ENCODE measurements at regions not wholly inside any gene's neighbourhood (a gene's known extent, or its start where the extent isn't known, plus 50 kb on each side); places are given as distances from the start of the nearest gene placed in this dataset.

DNA sequence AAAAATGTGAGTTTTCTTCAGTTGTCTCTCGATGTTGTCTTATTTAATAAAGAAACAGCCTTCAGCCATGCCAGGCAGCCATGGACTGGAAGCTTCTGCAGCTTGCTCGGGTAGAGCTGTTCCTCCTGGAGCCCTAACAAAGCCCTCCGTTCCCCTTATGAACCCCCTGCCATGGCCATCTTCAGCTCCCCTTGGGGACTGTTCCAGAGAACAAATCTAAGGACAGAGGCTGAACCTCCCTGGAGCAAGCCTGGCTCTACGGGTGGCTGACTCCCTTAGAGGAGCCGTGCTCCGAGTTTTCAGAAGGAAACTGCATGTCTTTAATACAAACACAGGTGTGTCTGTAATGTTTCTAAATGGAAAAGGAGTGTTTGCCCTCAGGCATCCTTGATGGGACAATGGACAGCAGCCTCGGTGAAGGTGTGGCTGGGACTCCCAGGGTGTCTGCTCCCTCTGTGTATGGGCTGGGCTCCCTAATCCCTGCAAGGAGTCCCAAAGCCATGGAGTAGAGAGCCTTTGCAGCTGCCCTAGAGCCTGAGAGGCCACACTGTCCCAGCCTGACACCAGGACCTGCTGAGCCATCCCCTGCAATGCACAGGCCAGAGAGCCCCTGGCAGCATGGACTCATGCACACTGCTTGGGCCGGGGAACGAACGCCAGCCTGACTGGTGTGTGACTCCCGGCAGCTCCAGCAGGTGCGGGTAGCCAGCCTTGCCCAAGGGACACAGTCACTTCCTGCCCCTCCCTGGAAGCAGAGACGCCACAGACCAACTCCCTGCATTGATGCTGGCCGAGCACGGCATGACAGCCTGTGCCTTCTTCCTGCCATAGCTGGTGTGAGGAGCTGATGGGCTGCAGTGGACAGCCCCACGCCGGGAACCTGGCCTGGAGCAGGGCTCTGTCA, 381.8 kb downstream of the TCERG1L start:
- TF ChIP-seq, protein P1, sequence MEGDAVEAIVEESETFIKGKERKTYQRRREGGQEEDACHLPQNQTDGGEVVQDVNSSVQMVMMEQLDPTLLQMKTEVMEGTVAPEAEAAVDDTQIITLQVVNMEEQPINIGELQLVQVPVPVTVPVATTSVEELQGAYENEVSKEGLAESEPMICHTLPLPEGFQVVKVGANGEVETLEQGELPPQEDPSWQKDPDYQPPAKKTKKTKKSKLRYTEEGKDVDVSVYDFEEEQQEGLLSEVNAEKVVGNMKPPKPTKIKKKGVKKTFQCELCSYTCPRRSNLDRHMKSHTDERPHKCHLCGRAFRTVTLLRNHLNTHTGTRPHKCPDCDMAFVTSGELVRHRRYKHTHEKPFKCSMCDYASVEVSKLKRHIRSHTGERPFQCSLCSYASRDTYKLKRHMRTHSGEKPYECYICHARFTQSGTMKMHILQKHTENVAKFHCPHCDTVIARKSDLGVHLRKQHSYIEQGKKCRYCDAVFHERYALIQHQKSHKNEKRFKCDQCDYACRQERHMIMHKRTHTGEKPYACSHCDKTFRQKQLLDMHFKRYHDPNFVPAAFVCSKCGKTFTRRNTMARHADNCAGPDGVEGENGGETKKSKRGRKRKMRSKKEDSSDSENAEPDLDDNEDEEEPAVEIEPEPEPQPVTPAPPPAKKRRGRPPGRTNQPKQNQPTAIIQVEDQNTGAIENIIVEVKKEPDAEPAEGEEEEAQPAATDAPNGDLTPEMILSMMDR (IDR thresholded peaks at IDR 0.05): no peak
- TF ChIP-seq POLR2AphosphoS5 (IDR thresholded peaks at IDR 0.05): no peak
